ENCODE measurements at regions not wholly inside any gene's neighbourhood (a gene's known extent, or its start where the extent isn't known, plus 50 kb on each side); places are given as distances from the start of the nearest gene placed in this dataset.

GRCh38 chr1:238135708-238136664 is 245.3 kb upstream of the ZP4 start:
- Histone ChIP-seq H3K4me1 (ENCODE audit: control insufficient read depth in 2 of 2, insufficient read depth in 2 of 2, low read length in 2 of 2) (no peaks in the 10 kb centered on the region), H3K27me3 (replicated peaks in 1 of 4; ENCODE audit: control extremely low read depth in 1 of 4, control insufficient read depth in 3 of 4, insufficient read depth in 4 of 4, low read length in 3 of 4) (no peaks in the 10 kb centered on the region)

More at GRCh38 chr1:238135708-238136664, 245.3 kb upstream of the ZP4 start:
- intact Hi-C loops (cut with micrococcal nuclease) = no loop called here
- H3K9me3 Mint-ChIP-seq (ENCODE audit: insufficient read depth) = peaks cover 3% of the 10 kb centered on the region
- H3K27ac Mint-ChIP-seq = no peak overlapping the region
- Histone ChIP-seq H3K9me3 (ENCODE audit: control extremely low read depth in 1 of 3, control insufficient read depth in 2 of 3, insufficient read depth in 1 of 3, low read length in 2 of 3) (peaks cover 0 to 3% (median 0%) of the 10 kb centered on the region in 3 donors), H3K79me2 (ENCODE audit: control insufficient read depth, insufficient read depth, low read length) (no peaks in the 10 kb centered on the region), H3K4me2 (replicated peaks; ENCODE audit: low read depth, low read length, poor library complexity, severe bottlenecking) (no peak overlapping the region), H2AFZ (ENCODE audit: insufficient read depth, low read depth, low read length, poor library complexity, severe bottlenecking) (no peak overlapping the region), H3K36me3 (replicated peaks in 1 of 2; ENCODE audit: control extremely low read depth in 1 of 2, control insufficient read depth in 1 of 2, extremely low read depth in 1 of 2, insufficient read depth in 2 of 2, low read length in 1 of 2) (no peaks in the 10 kb centered on the region), H3K27ac (ENCODE audit: low read length in 2 of 2) (no peak overlapping the region), H3K4me3 (ENCODE audit: control extremely low read depth in 1 of 5, extremely low read depth in 1 of 5, insufficient read depth in 1 of 5, low read depth in 2 of 5, low read length in 4 of 5) (no peak overlapping the region), H4K20me1 (ENCODE audit: control insufficient read depth, insufficient read depth, low read length, poor library complexity, severe bottlenecking) (no peaks in the 10 kb centered on the region), H3K9ac (ENCODE audit: low read length) (no peak overlapping the region)
- ChIA-PET POLR2A (no interaction called here), CTCF (no interaction called here)
- no peak overlapping the region for H3K4me3 Mint-ChIP-seq
- TF ChIP-seq EZH2 (IDR thresholded peaks at IDR 0.05; ENCODE audit: borderline replicate concordance, insufficient read depth, low read depth, low read length, poor library complexity, severe bottlenecking) (no peak), CTCF (IDR thresholded peaks at IDR 0.05) (no peak)
- DNase-seq (no peak), ATAC-seq (ENCODE audit: low read depth) (no peak)
- H3K4me1 Mint-ChIP-seq = no peaks in the 10 kb centered on the region
- 100% methylated on average over 2 of the region's 3 CpGs for WGBS (ENCODE audit: insufficient coverage)
- H3K27me3 Mint-ChIP-seq = no peaks in the 10 kb centered on the region

Data from B cell (primary cell).